ENCODE measurements at regions not wholly inside any gene's neighbourhood (a gene's known extent, or its start where the extent isn't known, plus 50 kb on each side); places are given as distances from the start of the nearest gene placed in this dataset.

DNA sequence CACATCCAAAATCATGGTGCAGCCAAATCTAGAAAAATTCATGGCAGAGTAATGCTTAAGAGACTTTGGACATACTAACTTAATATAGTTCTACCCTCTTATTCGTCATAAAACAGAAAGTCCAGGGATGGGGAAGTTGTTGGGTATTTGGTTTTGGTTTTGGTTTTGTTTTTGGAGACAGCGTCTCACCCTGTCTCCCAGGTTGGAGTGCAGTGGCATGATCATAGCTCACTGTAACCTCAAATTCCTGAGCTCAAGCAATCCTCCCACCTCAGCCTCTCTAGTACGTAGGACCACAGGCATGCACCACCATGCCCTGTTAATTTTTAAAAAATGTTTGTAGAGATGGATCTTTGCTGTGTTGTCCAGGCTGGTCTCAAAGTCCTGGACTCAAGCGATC lies 271.8 kb upstream of the TENM3 start:
- WGBS, 4 donors = 79 to 83% (median 81%) methylated on average over 4 of the region's 4 CpGs
- H3K36me3 ChIP-seq = no peaks in the 10 kb centered on the region
- no peaks in the 10 kb centered on the region for H3K27me3 ChIP-seq
- H3K27ac ChIP-seq = no peak overlapping the region
- TF ChIP-seq CTCF (IDR thresholded peaks at IDR 0.05) = no peak
- no peak for TF ChIP-seq POLR2A (IDR thresholded peaks at IDR 0.05)
- no peak overlapping the region for H3K4me3 ChIP-seq
- intact Hi-C loops (cut with DNase I) = no loop called here
- DNase-seq = no peak
- peaks cover 0 to 7% (median 0%) of the 10 kb centered on the region in 12 donors for H3K4me1 ChIP-seq
- peaks cover 0 to 8% (median 0%) of the 10 kb centered on the region in 12 donors for H3K9me3 ChIP-seq
- ATAC-seq = no peak

DNA sequence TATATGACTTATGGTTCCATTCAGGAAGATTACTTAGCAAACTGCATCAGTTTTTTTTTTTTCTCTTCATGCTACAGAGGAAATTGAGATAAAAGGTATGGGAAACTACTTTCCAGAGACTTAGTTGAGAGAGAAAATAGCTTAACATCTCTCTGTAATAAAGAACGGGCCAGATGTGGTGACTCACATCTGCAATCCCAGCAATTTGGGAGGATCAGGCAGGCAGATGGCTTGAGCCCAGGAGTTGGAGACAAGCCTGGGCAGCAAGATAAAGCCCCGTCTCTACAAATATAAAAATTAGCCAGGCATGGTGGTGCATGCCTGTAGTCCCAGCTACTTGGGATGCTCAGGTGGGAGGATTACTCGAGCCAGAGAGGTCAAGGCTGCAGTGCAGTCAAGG lies 271.2 kb upstream of the TENM3 start:
- no peaks in the 10 kb centered on the region for H3K27me3 ChIP-seq
- H3K4me1 ChIP-seq = peaks cover 0 to 7% (median 0%) of the 10 kb centered on the region in 12 donors
- intact Hi-C loops (cut with DNase I) = no loop called here
- H3K9me3 ChIP-seq = peaks cover 0 to 8% (median 0%) of the 10 kb centered on the region in 12 donors
- TF ChIP-seq POLR2A (IDR thresholded peaks at IDR 0.05) (no peak), CTCF (IDR thresholded peaks at IDR 0.05) (no peak)
- peak in 1 of 5 donors; percentile 28 for DNase-seq
- 49 to 60% (median 55%) methylated on average over 3 of the region's 3 CpGs for WGBS, 4 donors
- peak in 1 of 4 donors; percentile 59 for ATAC-seq
- H3K27ac ChIP-seq = no peak overlapping the region
- no peaks in the 10 kb centered on the region for H3K36me3 ChIP-seq
- no peak overlapping the region for H3K4me3 ChIP-seq

GRCh38 chr4:181976764-181977163 lies 266.4 kb upstream of the TENM3 start:
- Histone ChIP-seq H3K27me3 (no peaks in the 10 kb centered on the region), H3K4me3 (no peak overlapping the region), H3K4me1 (no peaks in the 10 kb centered on the region), H3K27ac (no peak overlapping the region), H3K36me3 (no peaks in the 10 kb centered on the region), H3K9me3 (peaks cover 0 to 8% (median 0%) of the 10 kb centered on the region in 12 donors)
- DNase-seq (no peak), ATAC-seq (no peak)
- 86 to 94% (median 87%) methylated on average over 8 of the region's 8 CpGs for WGBS, 4 donors
- intact Hi-C loops (cut with DNase I) = no loop called here
- no peak for TF ChIP-seq POLR2A (IDR thresholded peaks at IDR 0.05)
- TF ChIP-seq CTCF (IDR thresholded peaks at IDR 0.05) = no peak

DNA sequence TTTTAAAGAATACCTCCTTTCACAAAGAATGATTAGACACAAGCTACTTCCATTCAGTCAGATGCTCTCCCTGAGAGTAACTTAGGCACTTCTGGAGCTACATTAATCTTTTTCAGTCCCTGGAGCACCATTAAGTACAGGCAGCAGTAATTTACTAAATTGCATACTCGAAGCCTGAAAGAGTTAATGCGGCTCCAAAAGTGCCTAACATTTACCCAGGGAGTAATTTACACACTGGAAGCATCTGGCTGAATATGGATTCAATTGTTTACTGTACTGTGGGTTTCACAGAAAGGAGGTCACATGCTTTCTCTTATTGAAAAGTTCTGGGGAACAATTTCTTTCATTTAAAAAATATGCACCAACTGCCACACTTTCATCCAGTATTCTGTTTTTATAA lies 260.8 kb upstream of the TENM3 start:
- no peak for DNase-seq
- Histone ChIP-seq H3K4me3 (no peak overlapping the region), H3K4me1 (no peaks in the 10 kb centered on the region), H3K36me3 (no peaks in the 10 kb centered on the region), H3K9me3 (no peaks in the 10 kb centered on the region), H3K27ac (no peak overlapping the region), H3K27me3 (no peaks in the 10 kb centered on the region)
- no peak for ATAC-seq
- WGBS, 4 donors = 69 to 81% (median 74%) methylated on average over 2 of the region's 2 CpGs
- intact Hi-C loops (cut with DNase I) = no loop called here
- no peak for TF ChIP-seq CTCF (IDR thresholded peaks at IDR 0.05)
- TF ChIP-seq POLR2A (IDR thresholded peaks at IDR 0.05) = no peak

Data from heart left ventricle (tissue), 16 donors.